ENCODE measurements at regions not wholly inside any gene's neighbourhood (a gene's known extent, or its start where the extent isn't known, plus 50 kb on each side); places are given as distances from the start of the nearest gene placed in this dataset.
A peak's percentile ranks its signal among the peaks of the same experiment; 100 is the strongest.

DNA sequence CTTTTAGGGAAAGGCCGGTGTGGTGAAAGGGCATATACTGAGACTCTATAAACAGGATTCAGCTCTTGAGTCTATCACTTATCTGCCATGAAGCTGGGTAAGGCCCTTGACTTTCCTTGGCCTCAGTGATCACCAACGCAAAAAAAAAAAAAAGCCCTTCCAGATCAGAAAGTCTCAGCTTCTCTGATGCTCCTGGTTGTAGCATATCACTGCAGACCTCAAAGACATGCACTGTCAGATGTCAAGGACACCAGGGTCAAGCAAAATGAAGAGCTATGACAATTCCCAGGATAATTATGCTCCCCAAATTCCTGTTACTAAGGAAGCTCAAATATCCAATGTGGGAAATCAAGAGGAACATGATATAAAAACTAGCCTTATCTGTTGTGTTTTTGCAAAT is 68.3 kb upstream of the IFNE start:
- Histone ChIP-seq H3K36me3 (ENCODE audit: insufficient read depth, low read length) (no peaks in the 10 kb centered on the region), H3K27me3 (ENCODE audit: insufficient read depth, low read length, poor library complexity, severe bottlenecking) (no peaks in the 10 kb centered on the region), H3K27ac (ENCODE audit: low read depth, low read length) (no peak overlapping the region), H3K4me1 (ENCODE audit: insufficient read depth, low read length) (no peaks in the 10 kb centered on the region), H3K4me3 (ENCODE audit: low read length) (no peak overlapping the region), H3K9me3 (ENCODE audit: low read length) (no peaks in the 10 kb centered on the region)
- peaks cover 0 to 1% (median 0%) of the 10 kb centered on the region in 3 donors for H3K36me3 Mint-ChIP-seq
- no peaks in the 10 kb centered on the region for H3K9me3 Mint-ChIP-seq
- H3K27ac Mint-ChIP-seq, result no peak overlapping the region
- DNase-seq, result no peak
- POLR2A ChIA-PET, result no interaction called here
- peak overlapping the region in 1 of 7 donors; percentile 15 for H3K4me3 Mint-ChIP-seq
- peaks cover 2 to 26% (median 14%) of the 10 kb centered on the region in 3 donors for H3K4me1 Mint-ChIP-seq
- CTCF ChIA-PET, result no interaction called here
- peaks cover 12 to 34% of the 10 kb centered on the region in 2 donors for H3K27me3 Mint-ChIP-seq

DNA sequence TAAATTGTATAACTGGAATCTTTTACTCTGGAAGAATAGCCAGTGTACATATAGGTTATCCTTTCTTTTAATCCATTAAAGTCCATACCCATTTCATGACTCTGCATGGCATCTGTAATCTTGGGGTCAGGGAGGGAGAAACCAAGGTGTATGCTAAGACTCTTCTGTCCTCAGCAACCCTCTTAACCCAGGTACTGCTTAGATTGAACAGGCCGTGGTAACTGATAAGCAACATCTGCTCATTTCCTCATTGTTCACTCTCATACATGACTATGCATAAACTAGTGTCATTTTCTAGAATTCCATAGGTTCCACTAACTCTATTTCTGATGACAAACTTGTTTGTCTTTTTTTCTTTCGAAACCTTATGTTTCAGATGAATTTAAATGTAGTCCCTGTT is 69.3 kb upstream of the IFNE start:
- ChIA-PET CTCF (no interaction called here), POLR2A (no interaction called here)
- Histone ChIP-seq H3K36me3 (ENCODE audit: insufficient read depth, low read length) (no peaks in the 10 kb centered on the region), H3K4me3 (ENCODE audit: low read length) (no peak overlapping the region), H3K4me1 (ENCODE audit: insufficient read depth, low read length) (no peaks in the 10 kb centered on the region), H3K27ac (ENCODE audit: low read depth, low read length) (no peak overlapping the region), H3K27me3 (ENCODE audit: insufficient read depth, low read length, poor library complexity, severe bottlenecking) (peaks cover 6% of the 10 kb centered on the region), H3K9me3 (ENCODE audit: low read length) (no peaks in the 10 kb centered on the region)
- peaks cover 0 to 1% (median 0%) of the 10 kb centered on the region in 3 donors for H3K36me3 Mint-ChIP-seq
- no peak overlapping the region for H3K4me3 Mint-ChIP-seq
- peaks cover 16 to 42% of the 10 kb centered on the region in 2 donors for H3K27me3 Mint-ChIP-seq
- no peaks in the 10 kb centered on the region for H3K9me3 Mint-ChIP-seq
- H3K4me1 Mint-ChIP-seq, result peaks cover 4 to 33% (median 14%) of the 10 kb centered on the region in 3 donors
- peak overlapping the region in 1 of 8 donors; percentile 34 for H3K27ac Mint-ChIP-seq
- no peak for DNase-seq

DNA sequence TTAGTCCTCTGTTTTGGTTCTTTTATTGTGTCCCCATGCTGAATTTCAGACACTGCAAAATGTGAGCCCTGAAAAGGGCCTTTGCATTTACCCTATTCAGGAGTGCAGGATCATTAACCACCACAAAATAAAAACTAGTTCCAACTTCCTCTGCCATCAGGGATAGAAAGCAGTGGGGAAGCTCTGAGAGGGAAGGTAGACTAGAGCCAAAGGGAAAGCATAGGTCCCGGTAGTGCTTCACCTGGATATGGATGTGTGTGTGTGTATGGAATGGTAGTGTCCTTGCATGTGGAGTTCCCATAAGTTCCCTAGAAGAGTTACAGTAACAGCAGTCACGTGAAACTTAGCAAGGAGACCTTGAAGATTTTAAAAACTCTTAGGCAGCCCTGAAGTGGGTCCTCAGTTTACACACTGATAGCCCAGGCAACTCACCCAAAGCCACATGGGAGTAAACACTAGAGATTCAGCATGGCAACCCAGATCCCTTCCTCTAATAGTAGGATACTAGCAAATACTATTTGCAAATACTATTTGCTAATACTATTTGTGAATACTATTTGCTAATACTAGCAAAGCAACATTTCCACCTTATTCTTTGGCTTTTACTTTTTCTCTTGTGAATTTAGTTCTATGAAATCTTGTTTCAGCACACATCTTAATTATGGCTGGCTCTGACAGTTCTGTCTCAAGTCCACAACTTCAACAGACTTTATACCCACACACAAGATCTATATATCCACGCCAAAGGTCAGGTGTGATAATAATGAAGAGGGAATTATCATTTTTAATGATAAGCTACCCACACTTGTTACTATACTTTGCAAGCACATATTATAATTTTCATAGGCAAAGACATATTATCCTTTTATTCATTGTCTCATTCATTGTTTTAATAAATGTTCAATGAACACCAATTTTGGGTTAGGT is 70.4 kb upstream of the IFNE start:
- Histone ChIP-seq H3K4me3 (ENCODE audit: low read length) (no peak overlapping the region), H3K27me3 (ENCODE audit: insufficient read depth, low read length, poor library complexity, severe bottlenecking) (peaks cover 17% of the 10 kb centered on the region), H3K27ac (ENCODE audit: low read depth, low read length) (no peak overlapping the region), H3K4me1 (ENCODE audit: insufficient read depth, low read length) (no peaks in the 10 kb centered on the region), H3K9me3 (ENCODE audit: low read length) (no peaks in the 10 kb centered on the region), H3K36me3 (ENCODE audit: insufficient read depth, low read length) (no peaks in the 10 kb centered on the region)
- ChIA-PET POLR2A (no interaction called here), CTCF (no interaction called here)
- Mint-ChIP-seq H3K4me3 (no peak overlapping the region), H3K36me3 (peaks cover 0 to 1% (median 0%) of the 10 kb centered on the region in 3 donors), H3K27me3 (peaks cover 23 to 52% of the 10 kb centered on the region in 2 donors), H3K4me1 (peaks cover 4 to 36% (median 19%) of the 10 kb centered on the region in 3 donors), H3K9me3 (no peaks in the 10 kb centered on the region), H3K27ac (no peak overlapping the region)
- DNase-seq, result no peak

DNA sequence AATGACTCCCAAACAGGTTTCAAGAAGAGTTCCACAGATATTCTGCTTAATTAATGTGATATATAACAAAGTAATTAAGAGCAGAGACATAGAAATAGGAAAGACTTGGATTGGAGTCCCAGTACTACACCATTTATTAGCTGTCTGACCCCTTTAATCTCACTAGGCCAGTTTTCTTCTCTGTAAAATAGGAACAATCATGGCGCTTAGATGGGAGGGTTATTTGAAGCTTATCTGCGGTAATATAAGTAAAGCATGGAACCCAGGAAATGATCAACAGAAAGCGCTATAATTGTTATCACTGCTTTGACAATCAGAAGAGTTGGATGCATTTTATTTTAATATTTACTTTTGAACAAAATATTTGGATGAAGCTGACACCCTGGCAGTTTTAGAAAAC is 71.3 kb upstream of the IFNE start:
- Mint-ChIP-seq H3K27ac (no peak overlapping the region), H3K4me1 (peaks cover 8 to 45% (median 23%) of the 10 kb centered on the region in 3 donors), H3K9me3 (no peaks in the 10 kb centered on the region), H3K4me3 (no peak overlapping the region), H3K36me3 (peaks cover 0 to 1% (median 0%) of the 10 kb centered on the region in 3 donors), H3K27me3 (peaks cover 32 to 60% of the 10 kb centered on the region in 2 donors)
- no peak for DNase-seq
- Histone ChIP-seq H3K36me3 (ENCODE audit: insufficient read depth, low read length) (no peaks in the 10 kb centered on the region), H3K27ac (ENCODE audit: low read depth, low read length) (no peak overlapping the region), H3K4me1 (ENCODE audit: insufficient read depth, low read length) (peaks cover 4% of the 10 kb centered on the region), H3K4me3 (ENCODE audit: low read length) (no peak overlapping the region), H3K9me3 (ENCODE audit: low read length) (no peaks in the 10 kb centered on the region), H3K27me3 (ENCODE audit: insufficient read depth, low read length, poor library complexity, severe bottlenecking) (peaks cover 26% of the 10 kb centered on the region)
- ChIA-PET POLR2A (no interaction called here), CTCF (no interaction called here)

DNA sequence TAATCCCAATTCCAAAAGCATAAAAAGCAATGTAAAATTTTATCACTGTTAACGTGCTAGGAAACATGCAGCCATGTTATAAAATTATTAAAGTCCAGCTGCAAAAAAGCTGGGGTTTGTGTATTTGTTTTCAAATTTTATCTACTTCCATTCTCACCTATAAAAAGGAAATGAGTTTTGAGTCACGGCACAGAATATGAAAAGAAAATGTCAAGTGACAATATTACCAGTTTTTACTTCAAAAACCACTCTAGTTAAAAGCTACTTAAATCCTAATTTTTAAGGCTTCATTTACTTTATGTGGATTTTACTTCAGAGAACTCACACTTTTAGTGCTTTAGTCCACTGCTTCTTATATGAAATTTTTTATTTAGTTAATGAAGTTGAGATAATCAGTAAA is 72.7 kb upstream of the IFNE start:
- H3K27ac Mint-ChIP-seq, result no peak overlapping the region

DNA sequence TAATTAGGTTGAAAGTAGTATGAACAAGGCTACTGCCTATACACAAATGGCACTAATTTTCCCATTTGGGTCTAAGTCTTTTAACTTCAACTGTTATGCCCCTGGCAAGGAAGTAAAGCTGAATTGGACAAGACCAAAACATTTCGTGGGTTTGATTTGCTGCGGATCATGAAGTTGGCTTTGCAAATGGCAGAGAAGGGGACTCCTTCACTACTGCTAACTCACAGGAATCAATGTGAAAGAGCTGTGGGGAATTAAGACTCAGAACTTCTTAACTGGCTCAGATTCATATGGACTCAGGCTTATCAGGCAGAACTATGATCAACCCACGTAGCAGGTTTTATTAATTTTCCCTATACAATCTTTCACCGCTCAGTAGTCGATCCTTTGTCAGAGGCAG is 73.8 kb upstream of the IFNE start:
- no peaks in the 10 kb centered on the region for H3K9me3 Mint-ChIP-seq
- peaks cover 0 to 5% (median 1%) of the 10 kb centered on the region in 3 donors for H3K36me3 Mint-ChIP-seq
- peak overlapping the region in 1 of 7 donors; percentile 2 for H3K4me3 Mint-ChIP-seq
- H3K4me1 Mint-ChIP-seq, result peaks cover 19 to 48% (median 26%) of the 10 kb centered on the region in 3 donors
- no peaks in the 10 kb centered on the region for H3K36me3 ChIP-seq (ENCODE audit: insufficient read depth, low read length)
- H3K27ac ChIP-seq (ENCODE audit: low read depth, low read length), result no peak overlapping the region
- CTCF ChIA-PET, result no interaction called here
- no peak overlapping the region for H3K27ac Mint-ChIP-seq
- no peak for DNase-seq
- peaks cover 11% of the 10 kb centered on the region for H3K4me1 ChIP-seq (ENCODE audit: insufficient read depth, low read length)
- H3K9me3 ChIP-seq (ENCODE audit: low read length), result no peaks in the 10 kb centered on the region
- no peak overlapping the region for H3K4me3 ChIP-seq (ENCODE audit: low read length)
- POLR2A ChIA-PET, result no interaction called here
- peaks cover 41 to 65% of the 10 kb centered on the region in 2 donors for H3K27me3 Mint-ChIP-seq
- peaks cover 34% of the 10 kb centered on the region for H3K27me3 ChIP-seq (ENCODE audit: insufficient read depth, low read length, poor library complexity, severe bottlenecking)

More for the DNA sequence above, 72.7 kb upstream of the IFNE start:
- Mint-ChIP-seq H3K4me3 (no peak overlapping the region), H3K9me3 (no peaks in the 10 kb centered on the region), H3K36me3 (peaks cover 0 to 3% (median 1%) of the 10 kb centered on the region in 3 donors), H3K4me1 (peaks cover 14 to 51% (median 30%) of the 10 kb centered on the region in 3 donors), H3K27me3 (peaks cover 38 to 67% of the 10 kb centered on the region in 2 donors)
- POLR2A ChIA-PET, result no interaction called here
- Histone ChIP-seq H3K27ac (ENCODE audit: low read depth, low read length) (no peak overlapping the region), H3K4me1 (ENCODE audit: insufficient read depth, low read length) (peaks cover 7% of the 10 kb centered on the region), H3K9me3 (ENCODE audit: low read length) (no peaks in the 10 kb centered on the region), H3K27me3 (ENCODE audit: insufficient read depth, low read length, poor library complexity, severe bottlenecking) (peaks cover 26% of the 10 kb centered on the region), H3K4me3 (ENCODE audit: low read length) (no peak overlapping the region), H3K36me3 (ENCODE audit: insufficient read depth, low read length) (no peaks in the 10 kb centered on the region)
- DNase-seq, result no peak
- CTCF ChIA-PET, result no interaction called here

DNA sequence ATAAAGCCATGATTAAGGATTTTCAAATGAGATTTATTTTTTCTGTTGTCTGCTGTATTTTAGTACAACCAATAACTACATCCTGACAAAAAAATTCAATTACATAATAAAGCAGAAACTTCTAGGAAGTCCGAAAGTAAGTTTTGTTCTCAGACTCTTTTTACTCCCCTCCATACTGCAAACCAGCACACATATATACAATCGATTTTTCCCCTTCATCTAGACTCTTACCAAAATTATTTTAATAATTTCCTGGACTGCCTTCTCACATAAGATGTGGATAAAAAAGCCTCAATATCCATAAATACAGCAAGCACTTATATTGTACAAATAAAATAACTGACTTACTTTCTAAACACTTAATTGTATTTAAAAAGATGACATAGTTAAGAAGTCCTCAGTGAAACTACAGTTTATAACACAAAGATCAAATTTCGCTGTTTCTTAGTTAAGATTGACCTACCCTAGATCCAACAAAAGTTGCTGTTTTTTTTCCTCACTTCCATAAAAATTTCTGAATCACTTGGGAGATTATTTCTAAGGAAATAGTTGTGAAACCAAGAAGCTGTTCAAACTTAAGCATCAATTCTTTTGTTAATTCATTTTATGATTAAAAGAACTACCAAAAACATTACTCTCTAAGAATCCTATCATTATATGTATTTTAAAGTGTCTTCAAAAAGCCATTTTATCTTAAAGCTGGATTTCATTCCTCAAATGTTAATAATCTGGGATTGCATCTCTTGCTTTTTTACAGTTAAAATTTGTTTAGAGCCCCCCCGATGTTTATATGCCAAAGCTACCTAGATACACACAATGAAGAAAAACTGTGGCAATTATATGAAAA is 74.7 kb upstream of the IFNE start:
- DNase-seq, result no peak
- no peak overlapping the region for H3K4me3 ChIP-seq (ENCODE audit: low read length)
- Mint-ChIP-seq H3K9me3 (no peaks in the 10 kb centered on the region), H3K27me3 (peaks cover 39 to 61% of the 10 kb centered on the region in 2 donors), H3K27ac (peak overlapping the region in 1 of 8 donors; percentile 17), H3K4me3 (no peak overlapping the region), H3K36me3 (peaks cover 0 to 5% (median 0%) of the 10 kb centered on the region in 3 donors), H3K4me1 (peaks cover 17 to 44% (median 19%) of the 10 kb centered on the region in 3 donors)
- H3K36me3 ChIP-seq (ENCODE audit: insufficient read depth, low read length), result no peaks in the 10 kb centered on the region
- no peak overlapping the region for H3K27ac ChIP-seq (ENCODE audit: low read depth, low read length)
- H3K27me3 ChIP-seq (ENCODE audit: insufficient read depth, low read length, poor library complexity, severe bottlenecking), result peaks cover 34% of the 10 kb centered on the region
- ChIA-PET CTCF (interaction anchor here (1.2 kb wide), 1 partner anchor 161 kb away, joined by 3 read pairs; no protein-coding TSS in a partner anchor), POLR2A (interaction anchor here (0.6 kb wide), 1 partner anchor 60 kb away, joined by 3 read pairs; no protein-coding TSS in a partner anchor)
- peaks cover 11% of the 10 kb centered on the region for H3K4me1 ChIP-seq (ENCODE audit: insufficient read depth, low read length)
- no peaks in the 10 kb centered on the region for H3K9me3 ChIP-seq (ENCODE audit: low read length)

All from CD8-positive, alpha-beta memory T cell (primary cell).